ENCODE measurements at regions not wholly inside any gene's neighbourhood (a gene's known extent, or its start where the extent isn't known, plus 50 kb on each side); places are given as distances from the start of the nearest gene placed in this dataset.

- TF ChIP-seq MLX (CRISPR knock-in tag; IDR thresholded peaks at IDR 0.05) (no peak), TEAD1 (CRISPR knock-in tag; IDR thresholded peaks at IDR 0.05) (no peak), ATF1 (CRISPR knock-in tag; IDR thresholded peaks at IDR 0.05) (no peak)
These were observed 313.7 kb upstream of the SMIM31 start (continued) for GRCh38 chr4:164440199-164440598.

- Mint-ChIP-seq H3K27me3 (ENCODE audit: low read depth) (no peaks in the 10 kb centered on the region), H3K27ac (no peak overlapping the region), H3K9me3 (no peaks in the 10 kb centered on the region), H3K36me3 (no peaks in the 10 kb centered on the region), H3K4me1 (peaks cover 9% of the 10 kb centered on the region), H3K4me3 (no peak overlapping the region)
- TF ChIP-seq CDX4 (CRISPR knock-in tag; IDR thresholded peaks at IDR 0.05; ENCODE audit: borderline replicate concordance) (no peak), SMAD4 (CRISPR knock-in tag; IDR thresholded peaks at IDR 0.05) (no peak), ZNF512 (CRISPR knock-in tag; IDR thresholded peaks at IDR 0.05; ENCODE audit: borderline replicate concordance) (no peak), ATF3 (CRISPR knock-in tag; conservative IDR thresholded peaks at IDR 0.05) (no peak), MAX (CRISPR knock-in tag; IDR thresholded peaks at IDR 0.05) (no peak), KAT7 (CRISPR knock-in tag; IDR thresholded peaks at IDR 0.05; ENCODE audit: borderline replicate concordance) (no peak), STAT6 (CRISPR knock-in tag; conservative IDR thresholded peaks at IDR 0.05; ENCODE audit: low read depth) (no peak), SMAD3 (CRISPR knock-in tag; IDR thresholded peaks at IDR 0.05; ENCODE audit: borderline replicate concordance) (no peak), NFATC4 (CRISPR knock-in tag; IDR thresholded peaks at IDR 0.05) (no peak), NR1H2 (CRISPR knock-in tag; IDR thresholded peaks at IDR 0.05) (no peak), ZNF671 (CRISPR knock-in tag; IDR thresholded peaks at IDR 0.05) (no peak)
- ChIA-PET CTCF (interaction anchor here (0.6 kb wide), 1 partner anchor 276 kb away, joined by 4 read pairs; no protein-coding TSS in a partner anchor), POLR2A (no interaction called here)
- DNase-seq (ENCODE audit: low spot score) (no peak), ATAC-seq (no peak)
These were observed 312.8 kb upstream of the SMIM31 start for GRCh38 chr4:164441109-164441508.

GRCh38 chr4:164442180-164442579, 311.8 kb upstream of the SMIM31 start:
- Mint-ChIP-seq H3K36me3 (no peaks in the 10 kb centered on the region), H3K27me3 (ENCODE audit: low read depth) (no peaks in the 10 kb centered on the region), H3K27ac (no peak overlapping the region), H3K9me3 (no peaks in the 10 kb centered on the region), H3K4me3 (no peak overlapping the region), H3K4me1 (peaks cover 9% of the 10 kb centered on the region)
- ATAC-seq: no peak
- CTCF ChIA-PET: no interaction called here
- no peak for DNase-seq (ENCODE audit: low spot score)
- POLR2A ChIA-PET: no interaction called here
- TF ChIP-seq SMAD3 (CRISPR knock-in tag; IDR thresholded peaks at IDR 0.05; ENCODE audit: borderline replicate concordance): no peak
- no peak for TF ChIP-seq E2F4 (CRISPR knock-in tag; IDR thresholded peaks at IDR 0.05; ENCODE audit: borderline replicate concordance, low read depth)
- TF ChIP-seq USF2 (CRISPR knock-in tag; IDR thresholded peaks at IDR 0.05): no peak
- TF ChIP-seq ZNF281 (CRISPR knock-in tag; IDR thresholded peaks at IDR 0.05): no peak
- TF ChIP-seq RORB (CRISPR knock-in tag; IDR thresholded peaks at IDR 0.05): no peak
- TF ChIP-seq HMGXB4 (CRISPR knock-in tag; IDR thresholded peaks at IDR 0.05): no peak
- no peak for TF ChIP-seq PRRX2 (CRISPR knock-in tag; IDR thresholded peaks at IDR 0.05)
- TF ChIP-seq NR3C1 (CRISPR knock-in tag; conservative IDR thresholded peaks at IDR 0.05; ENCODE audit: low read depth): no peak

Data from WTC11 (cell line).